Neural cell (in vitro differentiated cells): ENCODE measurements at regions not wholly inside any gene's neighbourhood (a gene's known extent, or its start where the extent isn't known, plus 50 kb on each side); places are given as distances from the start of the nearest gene placed in this dataset.

Experiments
- H2AFZ ChIP-seq: fragments of 200-600, 300-800 bp; sonication (generic), shearing (Covaris generic); 2 replicates; pipeline ENCODE4 v1.6.0; 2014; ENCODE audit warnings: low read depth, mild to moderate bottlenecking, antibody characterized with exemption, low read length, moderate library complexity
- H3F3A ChIP-seq: fragments of 200-600 bp; shearing (Covaris generic); 2 replicates; pipeline ENCODE4 v1.6.1; 2016; ENCODE audit warnings: mild to moderate bottlenecking, moderate library complexity, mixed read lengths, antibody characterized with exemption, low read length; ENCODE audit not compliant: insufficient read depth, poor library complexity, severe bottlenecking
- H3K27ac ChIP-seq: fragments of 200-600, 300-800 bp; sonication (generic), shearing (Covaris generic); 2 replicates; pipeline ENCODE4 v1.5.1; 2014; ENCODE audit warnings: mild to moderate bottlenecking, low read length, moderate library complexity
- H3K27me3 ChIP-seq: fragments of 300-800, 200-600 bp; sonication (generic), shearing (Covaris generic); 2 replicates; pipeline ENCODE4 v1.6.0; 2014; ENCODE audit warnings: mild to moderate bottlenecking, low read depth, low read length, moderate library complexity; ENCODE audit not compliant: insufficient read depth
- H3K36me3 ChIP-seq: fragments of 300-800, 200-600 bp; sonication (generic), shearing (Covaris generic); 2 replicates; pipeline ENCODE4 v1.5.1; 2014; ENCODE audit warnings: mild to moderate bottlenecking, antibody characterized with exemption, low read length, moderate library complexity; ENCODE audit not compliant: insufficient read depth
- H3K4me2 ChIP-seq: fragments of 300-800, 200-600 bp; sonication (generic), shearing (Covaris generic); 2 replicates; pipeline ENCODE4 v1.6.0; 2014; ENCODE audit warnings: mild to moderate bottlenecking, low read length
- H3K4me3 ChIP-seq: fragments of 300-800, 200-600 bp; sonication (generic), shearing (Covaris generic); 2 replicates; pipeline ENCODE4 v1.5.1; 2014; ENCODE audit warnings: mild to moderate bottlenecking, low read length, moderate library complexity
- H3K79me2 ChIP-seq: fragments of 200-600 bp; shearing (Covaris generic); replicated peaks from 2 replicates; pipeline ENCODE4 v1.6.0; 2014; ENCODE audit warnings: mild to moderate bottlenecking, low read length, moderate library complexity; ENCODE audit not compliant: insufficient read depth
- H3K9ac ChIP-seq: fragments of 300-800, 200-600 bp; sonication (generic), shearing (Covaris generic); 2 replicates; pipeline ENCODE4 v1.6.1; 2016; ENCODE audit warnings: mild to moderate bottlenecking, low read length, mixed read lengths
- H3K9me2 ChIP-seq: fragments of 200-600 bp; shearing (Covaris generic); 2 replicates; pipeline ENCODE4 v1.6.1; 2016; ENCODE audit warnings: mild to moderate bottlenecking, low read length, mixed read lengths; ENCODE audit not compliant: insufficient read depth
- H3K9me3 ChIP-seq: fragments of 200-600, 300-800 bp; sonication (generic), shearing (Covaris generic); 2 replicates; pipeline ENCODE4 v1.6.1; 2016; ENCODE audit warnings: mild to moderate bottlenecking, mixed run types, low read length, moderate library complexity, mixed read lengths
- H4K20me1 ChIP-seq: fragments of 200-600 bp; shearing (Covaris generic); 2 replicates; pipeline ENCODE4 v1.6.1; 2016; ENCODE audit warnings: mild to moderate bottlenecking, mixed run types; ENCODE audit not compliant: insufficient read depth
- CTCF ChIP-seq: fragments of 450-650 bp; IDR thresholded peaks from 2 replicates; pipeline ENCODE4 v1.5.1; 2014; ENCODE audit warnings: antibody characterized with exemption, mild to moderate bottlenecking, moderate library complexity; ENCODE audit not compliant: poor library complexity, severe bottlenecking
- EP300 ChIP-seq: fragments of 450-650 bp; conservative IDR thresholded peaks from 2 replicates; pipeline ENCODE4 v1.6.1; 2014; ENCODE audit warnings: antibody characterized with exemption, mild to moderate bottlenecking, moderate library complexity; ENCODE audit not compliant: poor library complexity, severe bottlenecking
- EZH2 ChIP-seq: fragments of 200-600, 300-800 bp; shearing (Covaris generic), sonication (generic); IDR thresholded peaks from 2 replicates; pipeline ENCODE4 v1.6.1; 2014; ENCODE audit warnings: antibody characterized with exemption, low read length, borderline replicate concordance, mild to moderate bottlenecking; ENCODE audit not compliant: insufficient read depth, poor library complexity, severe bottlenecking
- MXI1 ChIP-seq: fragments of 450-650 bp; conservative IDR thresholded peaks from 2 replicates; pipeline ENCODE4 v1.6.1; 2014; ENCODE audit warnings: antibody characterized with exemption, mild to moderate bottlenecking; ENCODE audit not compliant: poor library complexity, severe bottlenecking
- POLR2AphosphoS5 ChIP-seq: IDR thresholded peaks from 2 replicates; pipeline ENCODE4 v1.6.1; 2012
- RAD21 ChIP-seq: fragments of 450-650 bp; conservative IDR thresholded peaks from 2 replicates; pipeline ENCODE4 v1.6.1; 2014; ENCODE audit warnings: antibody characterized with exemption, mild to moderate bottlenecking, moderate library complexity
- SMC3 ChIP-seq: fragments of 450-650 bp; conservative IDR thresholded peaks from 2 replicates; pipeline ENCODE4 v1.6.1; 2014; ENCODE audit warnings: antibody characterized with exemption, mild to moderate bottlenecking, moderate library complexity; ENCODE audit not compliant: poor library complexity
- TAF1 ChIP-seq: IDR thresholded peaks from 2 replicates; pipeline ENCODE4 v1.6.1; 2012; ENCODE audit warnings: low read depth
- TF ChIP-seq, protein P1 (sequence below): IDR thresholded peaks from 2 replicates; pipeline ENCODE4 v1.6.1; 2012; ENCODE audit warnings: borderline replicate concordance

- H3K36me3 ChIP-seq = no peaks in the 10 kb centered on the region
- H3K9ac ChIP-seq = no peak overlapping the region
- no peaks in the 10 kb centered on the region for H3F3A ChIP-seq
- no peaks in the 10 kb centered on the region for H3K27me3 ChIP-seq
- H3K9me3 ChIP-seq = no peaks in the 10 kb centered on the region
- no peak overlapping the region for H3K4me3 ChIP-seq
- no peaks in the 10 kb centered on the region for H3K79me2 ChIP-seq
- no peak overlapping the region for H2AFZ ChIP-seq
- H3K27ac ChIP-seq = no peak overlapping the region
- H3K4me2 ChIP-seq = no peak overlapping the region
- TF ChIP-seq CTCF = no peak
- no peak for TF ChIP-seq TAF1
- no peak for TF ChIP-seq RAD21
- no peak for TF ChIP-seq EZH2
- TF ChIP-seq, protein P1, sequence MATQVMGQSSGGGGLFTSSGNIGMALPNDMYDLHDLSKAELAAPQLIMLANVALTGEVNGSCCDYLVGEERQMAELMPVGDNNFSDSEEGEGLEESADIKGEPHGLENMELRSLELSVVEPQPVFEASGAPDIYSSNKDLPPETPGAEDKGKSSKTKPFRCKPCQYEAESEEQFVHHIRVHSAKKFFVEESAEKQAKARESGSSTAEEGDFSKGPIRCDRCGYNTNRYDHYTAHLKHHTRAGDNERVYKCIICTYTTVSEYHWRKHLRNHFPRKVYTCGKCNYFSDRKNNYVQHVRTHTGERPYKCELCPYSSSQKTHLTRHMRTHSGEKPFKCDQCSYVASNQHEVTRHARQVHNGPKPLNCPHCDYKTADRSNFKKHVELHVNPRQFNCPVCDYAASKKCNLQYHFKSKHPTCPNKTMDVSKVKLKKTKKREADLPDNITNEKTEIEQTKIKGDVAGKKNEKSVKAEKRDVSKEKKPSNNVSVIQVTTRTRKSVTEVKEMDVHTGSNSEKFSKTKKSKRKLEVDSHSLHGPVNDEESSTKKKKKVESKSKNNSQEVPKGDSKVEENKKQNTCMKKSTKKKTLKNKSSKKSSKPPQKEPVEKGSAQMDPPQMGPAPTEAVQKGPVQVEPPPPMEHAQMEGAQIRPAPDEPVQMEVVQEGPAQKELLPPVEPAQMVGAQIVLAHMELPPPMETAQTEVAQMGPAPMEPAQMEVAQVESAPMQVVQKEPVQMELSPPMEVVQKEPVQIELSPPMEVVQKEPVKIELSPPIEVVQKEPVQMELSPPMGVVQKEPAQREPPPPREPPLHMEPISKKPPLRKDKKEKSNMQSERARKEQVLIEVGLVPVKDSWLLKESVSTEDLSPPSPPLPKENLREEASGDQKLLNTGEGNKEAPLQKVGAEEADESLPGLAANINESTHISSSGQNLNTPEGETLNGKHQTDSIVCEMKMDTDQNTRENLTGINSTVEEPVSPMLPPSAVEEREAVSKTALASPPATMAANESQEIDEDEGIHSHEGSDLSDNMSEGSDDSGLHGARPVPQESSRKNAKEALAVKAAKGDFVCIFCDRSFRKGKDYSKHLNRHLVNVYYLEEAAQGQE = no peak
- TF ChIP-seq MXI1 = no peak
- TF ChIP-seq POLR2AphosphoS5 = no peak
- no peak for TF ChIP-seq SMC3
- TF ChIP-seq EP300 = no peak
- no peaks in the 10 kb centered on the region for H4K20me1 ChIP-seq
- H3K9me2 ChIP-seq = no peaks in the 10 kb centered on the region
These were observed 564.4 kb downstream of the ZEB2 start for GRCh38 chr2:143955401-143956065.

DNA sequence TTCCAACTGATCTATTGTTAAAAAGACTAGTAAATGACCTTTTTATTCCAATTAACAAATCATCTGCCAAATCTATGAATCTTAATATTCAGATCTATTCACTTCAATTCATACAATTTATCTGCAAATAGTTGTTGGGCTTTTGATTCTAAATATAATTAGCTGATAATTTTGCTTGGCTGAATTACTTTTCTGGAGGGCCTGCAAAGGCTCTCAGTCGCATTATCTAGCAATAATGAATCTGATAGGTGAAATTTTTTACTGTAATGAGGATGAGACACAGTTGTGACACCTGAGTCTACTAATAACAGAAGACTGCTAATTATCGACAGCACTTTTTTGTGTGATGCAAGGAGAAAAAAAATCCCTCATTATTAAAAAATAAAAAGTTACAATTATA is 565.1 kb downstream of the ZEB2 start:
- H2AFZ ChIP-seq = no peak overlapping the region
- no peaks in the 10 kb centered on the region for H3K27me3 ChIP-seq
- H3K4me2 ChIP-seq = no peak overlapping the region
- H3K36me3 ChIP-seq = no peaks in the 10 kb centered on the region
- no peak overlapping the region for H3K27ac ChIP-seq
- H3K9me2 ChIP-seq = no peaks in the 10 kb centered on the region
- H4K20me1 ChIP-seq = no peaks in the 10 kb centered on the region
- H3K9me3 ChIP-seq = no peaks in the 10 kb centered on the region
- no peak overlapping the region for H3K4me3 ChIP-seq
- TF ChIP-seq SMC3 (no peak), POLR2AphosphoS5 (no peak), EZH2 (no peak), EP300 (no peak), TAF1 (no peak), RAD21 (no peak), CTCF (no peak)
- TF ChIP-seq, protein P1 = no peak
- H3K79me2 ChIP-seq = no peaks in the 10 kb centered on the region
- no peak overlapping the region for H3K9ac ChIP-seq
- H3F3A ChIP-seq = no peaks in the 10 kb centered on the region
